Astrocyte (in vitro differentiated cells and primary cell): ENCODE measurements at regions not wholly inside any gene's neighbourhood (a gene's known extent, or its start where the extent isn't known, plus 50 kb on each side); places are given as distances from the start of the nearest gene placed in this dataset.

Experiments used
- EZH2 ChIP-seq: IDR thresholded peaks from 2 replicates; pipeline ENCODE4 v1.6.1; 2012; ENCODE audit warnings: mild to moderate bottlenecking, low read length, inconsistent platforms; ENCODE audit not compliant: insufficient read depth
- TF ChIP-seq, protein P1 (sequence below): IDR thresholded peaks from 2 replicates; pipeline ENCODE4 v1.5.1; 2011; ENCODE audit warnings: low read depth, mild to moderate bottlenecking, inconsistent platforms, low read length, moderate library complexity; ENCODE audit not compliant: insufficient read depth

DNA sequence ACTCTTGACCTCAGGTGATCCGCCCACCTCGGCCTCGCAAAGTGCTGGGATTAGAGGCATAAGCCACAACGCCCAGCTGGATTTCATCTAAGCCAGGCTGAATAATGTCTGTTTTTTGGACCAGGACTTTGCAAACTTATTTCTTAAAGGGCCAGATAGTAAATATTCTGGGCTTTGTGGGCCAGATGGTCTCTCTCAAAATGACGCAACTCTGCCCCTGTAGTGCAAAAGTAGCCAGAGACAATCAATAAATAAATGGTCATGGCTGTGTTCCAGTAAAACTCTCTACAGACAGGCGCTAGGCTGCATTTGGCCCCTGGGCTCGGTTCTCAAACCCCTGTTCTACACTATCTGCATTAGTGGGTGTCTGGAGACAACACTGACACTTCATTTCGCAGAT is 121.9 kb upstream of the CDH13 start:
- TF ChIP-seq, protein P1, sequence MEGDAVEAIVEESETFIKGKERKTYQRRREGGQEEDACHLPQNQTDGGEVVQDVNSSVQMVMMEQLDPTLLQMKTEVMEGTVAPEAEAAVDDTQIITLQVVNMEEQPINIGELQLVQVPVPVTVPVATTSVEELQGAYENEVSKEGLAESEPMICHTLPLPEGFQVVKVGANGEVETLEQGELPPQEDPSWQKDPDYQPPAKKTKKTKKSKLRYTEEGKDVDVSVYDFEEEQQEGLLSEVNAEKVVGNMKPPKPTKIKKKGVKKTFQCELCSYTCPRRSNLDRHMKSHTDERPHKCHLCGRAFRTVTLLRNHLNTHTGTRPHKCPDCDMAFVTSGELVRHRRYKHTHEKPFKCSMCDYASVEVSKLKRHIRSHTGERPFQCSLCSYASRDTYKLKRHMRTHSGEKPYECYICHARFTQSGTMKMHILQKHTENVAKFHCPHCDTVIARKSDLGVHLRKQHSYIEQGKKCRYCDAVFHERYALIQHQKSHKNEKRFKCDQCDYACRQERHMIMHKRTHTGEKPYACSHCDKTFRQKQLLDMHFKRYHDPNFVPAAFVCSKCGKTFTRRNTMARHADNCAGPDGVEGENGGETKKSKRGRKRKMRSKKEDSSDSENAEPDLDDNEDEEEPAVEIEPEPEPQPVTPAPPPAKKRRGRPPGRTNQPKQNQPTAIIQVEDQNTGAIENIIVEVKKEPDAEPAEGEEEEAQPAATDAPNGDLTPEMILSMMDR = no peak
- no peak for TF ChIP-seq EZH2
